ENCODE measurements at regions not wholly inside any gene's neighbourhood (a gene's known extent, or its start where the extent isn't known, plus 50 kb on each side); places are given as distances from the start of the nearest gene placed in this dataset.

GRCh38 chr12:24066865-24067264, 117.4 kb upstream of the SOX5 start:
- no peaks in the 10 kb centered on the region for H3K9me3 ChIP-seq (ENCODE audit: control insufficient read depth, insufficient read depth, low read length)
- no peaks in the 10 kb centered on the region for H3K36me3 ChIP-seq (ENCODE audit: control insufficient read depth, insufficient read depth, low read length)
- H3K4me1 ChIP-seq (ENCODE audit: control insufficient read depth, insufficient read depth, low read length), result peaks cover 6% of the 10 kb centered on the region; the same call in 1 of the 2 replicates
- no peak overlapping the region for H3K27ac ChIP-seq (ENCODE audit: low read depth, low read length)
- H3K27me3 ChIP-seq (ENCODE audit: control insufficient read depth, insufficient read depth, low read length), result no peaks in the 10 kb centered on the region
- H3K4me3 ChIP-seq (ENCODE audit: low read depth, low read length), result no peak overlapping the region
- H3K9ac ChIP-seq (ENCODE audit: low read depth, low read length), result no peak overlapping the region

DNA sequence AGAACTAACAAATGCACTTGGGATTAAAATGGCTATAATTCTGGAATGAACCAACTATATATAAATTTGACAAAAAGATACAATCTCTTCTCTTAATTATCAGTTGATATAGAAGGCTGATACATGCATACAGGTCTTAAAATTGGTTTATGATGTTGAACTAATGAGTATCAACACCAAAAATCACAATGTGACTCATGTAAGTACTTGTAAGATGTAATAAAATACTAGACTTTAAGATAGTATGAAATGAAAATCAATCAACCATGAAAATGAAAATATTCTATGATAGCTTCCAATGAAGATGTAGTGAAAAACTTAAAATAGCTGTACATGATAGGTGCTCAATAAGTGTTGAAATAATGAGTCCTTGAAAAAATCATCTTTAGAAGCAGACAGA, 116.6 kb upstream of the SOX5 start:
- no peaks in the 10 kb centered on the region for H3K36me3 ChIP-seq (ENCODE audit: control insufficient read depth, insufficient read depth, low read length)
- H3K27ac ChIP-seq (ENCODE audit: low read depth, low read length), result no peak overlapping the region
- peaks cover 6% of the 10 kb centered on the region; the same call in 1 of the 2 replicates for H3K4me1 ChIP-seq (ENCODE audit: control insufficient read depth, insufficient read depth, low read length)
- no peaks in the 10 kb centered on the region for H3K27me3 ChIP-seq (ENCODE audit: control insufficient read depth, insufficient read depth, low read length)
- H3K4me3 ChIP-seq (ENCODE audit: low read depth, low read length), result no peak overlapping the region
- no peak overlapping the region for H3K9ac ChIP-seq (ENCODE audit: low read depth, low read length)
- H3K9me3 ChIP-seq (ENCODE audit: control insufficient read depth, insufficient read depth, low read length), result no peaks in the 10 kb centered on the region

GRCh38 chr12:24062642-24063245, 113.3 kb upstream of the SOX5 start:
- Histone ChIP-seq H3K9ac (ENCODE audit: low read depth, low read length) (no peak overlapping the region), H3K36me3 (ENCODE audit: control insufficient read depth, insufficient read depth, low read length) (no peaks in the 10 kb centered on the region), H3K27me3 (ENCODE audit: control insufficient read depth, insufficient read depth, low read length) (no peaks in the 10 kb centered on the region), H3K4me3 (ENCODE audit: low read depth, low read length) (no peak overlapping the region), H3K27ac (ENCODE audit: low read depth, low read length) (no peak overlapping the region), H3K4me1 (ENCODE audit: control insufficient read depth, insufficient read depth, low read length) (no peaks in the 10 kb centered on the region), H3K9me3 (ENCODE audit: control insufficient read depth, insufficient read depth, low read length) (no peaks in the 10 kb centered on the region)

DNA sequence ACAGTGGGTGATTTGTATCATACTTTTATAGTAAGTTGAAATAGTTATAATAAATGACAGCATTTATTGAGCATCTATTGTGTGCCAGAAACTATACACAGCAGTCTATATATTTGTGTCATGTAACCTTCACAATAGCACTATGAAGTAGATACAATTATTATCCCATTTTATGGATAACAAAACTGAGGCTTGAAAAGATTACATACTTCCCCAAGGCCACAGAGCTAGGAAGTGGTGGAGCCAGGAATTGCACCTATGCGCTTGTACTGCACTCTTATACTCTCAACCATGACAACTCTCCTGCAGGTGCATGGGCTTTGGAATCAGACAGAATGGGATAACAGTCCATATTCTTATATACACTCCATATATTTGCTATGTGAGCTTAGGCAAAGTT, 110.6 kb upstream of the SOX5 start:
- H3K4me3 ChIP-seq (ENCODE audit: low read depth, low read length), result no peak overlapping the region
- H3K36me3 ChIP-seq (ENCODE audit: control insufficient read depth, insufficient read depth, low read length), result no peaks in the 10 kb centered on the region
- H3K27me3 ChIP-seq (ENCODE audit: control insufficient read depth, insufficient read depth, low read length), result no peaks in the 10 kb centered on the region
- no peaks in the 10 kb centered on the region for H3K4me1 ChIP-seq (ENCODE audit: control insufficient read depth, insufficient read depth, low read length)
- H3K27ac ChIP-seq (ENCODE audit: low read depth, low read length), result no peak overlapping the region
- no peak overlapping the region for H3K9ac ChIP-seq (ENCODE audit: low read depth, low read length)
- no peaks in the 10 kb centered on the region for H3K9me3 ChIP-seq (ENCODE audit: control insufficient read depth, insufficient read depth, low read length)

DNA sequence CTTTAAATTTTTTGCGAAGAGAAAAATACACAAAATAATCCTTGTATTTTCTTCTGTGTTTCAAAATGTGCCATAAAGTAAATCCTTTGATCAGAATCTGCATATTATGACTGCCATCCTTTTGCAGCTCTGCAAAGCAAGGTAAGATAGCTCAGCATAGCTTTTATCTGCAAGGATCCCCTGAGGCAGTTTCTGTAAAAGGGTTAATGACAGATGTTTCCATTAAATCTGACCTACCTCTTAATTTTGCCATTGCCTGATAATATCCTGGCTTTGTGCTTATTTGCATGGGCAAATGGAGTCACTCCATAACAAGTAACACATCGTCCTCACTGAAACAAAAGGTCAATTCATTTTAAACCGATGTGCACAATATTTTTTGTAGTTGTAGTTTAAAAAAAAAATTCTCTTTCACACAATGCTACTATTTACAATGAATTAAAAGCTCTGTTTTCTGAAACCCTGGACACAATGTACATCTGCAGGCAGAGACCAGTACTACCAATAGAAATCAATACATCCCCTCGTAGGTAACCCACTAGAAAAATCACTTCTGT, 108.5 kb upstream of the SOX5 start:
- no peak overlapping the region for H3K4me3 ChIP-seq (ENCODE audit: low read depth, low read length)
- no peaks in the 10 kb centered on the region for H3K4me1 ChIP-seq (ENCODE audit: control insufficient read depth, insufficient read depth, low read length)
- no peaks in the 10 kb centered on the region for H3K27me3 ChIP-seq (ENCODE audit: control insufficient read depth, insufficient read depth, low read length)
- no peaks in the 10 kb centered on the region for H3K36me3 ChIP-seq (ENCODE audit: control insufficient read depth, insufficient read depth, low read length)
- H3K9ac ChIP-seq (ENCODE audit: low read depth, low read length), result no peak overlapping the region
- no peaks in the 10 kb centered on the region for H3K9me3 ChIP-seq (ENCODE audit: control insufficient read depth, insufficient read depth, low read length)
- H3K27ac ChIP-seq (ENCODE audit: low read depth, low read length), result no peak overlapping the region

- no peaks in the 10 kb centered on the region for H3K27me3 ChIP-seq (ENCODE audit: control insufficient read depth, insufficient read depth, low read length)
- no peak overlapping the region for H3K4me3 ChIP-seq (ENCODE audit: low read depth, low read length)
- no peak overlapping the region for H3K27ac ChIP-seq (ENCODE audit: low read depth, low read length)
- no peak overlapping the region for H3K9ac ChIP-seq (ENCODE audit: low read depth, low read length)
- no peaks in the 10 kb centered on the region for H3K4me1 ChIP-seq (ENCODE audit: control insufficient read depth, insufficient read depth, low read length)
- H3K36me3 ChIP-seq (ENCODE audit: control insufficient read depth, insufficient read depth, low read length), result no peaks in the 10 kb centered on the region
- H3K9me3 ChIP-seq (ENCODE audit: control insufficient read depth, insufficient read depth, low read length), result no peaks in the 10 kb centered on the region
Measured at GRCh38 chr12:24055747-24056146, 106.3 kb upstream of the SOX5 start.

DNA sequence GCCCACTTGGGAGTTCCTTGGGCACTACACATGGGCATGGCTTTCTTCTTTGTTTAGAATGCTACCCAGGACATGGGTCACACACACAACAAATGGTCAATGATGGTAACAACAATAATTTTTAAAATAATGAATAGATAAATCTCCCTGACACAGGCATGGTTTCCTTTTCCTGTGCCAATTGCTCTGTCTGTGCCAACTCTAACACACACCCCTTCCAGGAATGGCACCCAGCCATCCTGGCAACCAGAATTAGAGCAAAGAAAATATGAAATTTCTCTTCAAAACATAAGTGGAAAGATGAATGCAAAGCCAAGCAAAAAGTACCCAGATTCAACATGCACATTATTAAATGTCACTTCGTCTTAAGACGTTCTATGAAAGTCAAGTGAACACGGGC, 104.9 kb upstream of the SOX5 start:
- H3K27me3 ChIP-seq (ENCODE audit: control insufficient read depth, insufficient read depth, low read length), result no peaks in the 10 kb centered on the region
- no peaks in the 10 kb centered on the region for H3K9me3 ChIP-seq (ENCODE audit: control insufficient read depth, insufficient read depth, low read length)
- H3K9ac ChIP-seq (ENCODE audit: low read depth, low read length), result no peak overlapping the region
- H3K4me1 ChIP-seq (ENCODE audit: control insufficient read depth, insufficient read depth, low read length), result no peaks in the 10 kb centered on the region
- no peak overlapping the region for H3K4me3 ChIP-seq (ENCODE audit: low read depth, low read length)
- H3K27ac ChIP-seq (ENCODE audit: low read depth, low read length), result no peak overlapping the region
- H3K36me3 ChIP-seq (ENCODE audit: control insufficient read depth, insufficient read depth, low read length), result no peaks in the 10 kb centered on the region

DNA sequence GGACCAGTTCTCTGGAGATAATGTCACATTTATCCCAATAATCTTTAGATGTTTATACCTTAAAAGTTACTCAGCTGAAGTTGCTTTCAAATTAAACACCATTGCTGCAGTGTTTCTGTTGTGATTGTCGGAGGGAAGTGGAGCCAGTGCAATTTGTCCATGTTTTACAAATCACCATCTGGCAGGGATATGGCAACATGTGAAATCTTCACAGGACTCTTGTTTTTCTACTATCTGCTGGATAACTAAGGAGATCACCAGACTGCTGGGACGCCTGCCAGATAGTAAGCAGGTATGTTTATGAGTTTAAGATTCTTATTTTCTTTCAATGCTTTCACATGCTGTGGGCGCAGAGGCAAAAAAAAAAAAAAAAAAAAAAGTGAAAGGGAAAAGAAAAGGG, 100.3 kb upstream of the SOX5 start:
- Histone ChIP-seq H3K9ac (ENCODE audit: low read depth, low read length) (no peak overlapping the region), H3K9me3 (ENCODE audit: control insufficient read depth, insufficient read depth, low read length) (0 out of 2 replicates have a peak, but pooled peaks cover 3% of the 10 kb centered on the region), H3K4me1 (ENCODE audit: control insufficient read depth, insufficient read depth, low read length) (no peaks in the 10 kb centered on the region), H3K27me3 (ENCODE audit: control insufficient read depth, insufficient read depth, low read length) (no peaks in the 10 kb centered on the region), H3K4me3 (ENCODE audit: low read depth, low read length) (no peak overlapping the region), H3K36me3 (ENCODE audit: control insufficient read depth, insufficient read depth, low read length) (no peaks in the 10 kb centered on the region), H3K27ac (ENCODE audit: low read depth, low read length) (no peak overlapping the region)

DNA sequence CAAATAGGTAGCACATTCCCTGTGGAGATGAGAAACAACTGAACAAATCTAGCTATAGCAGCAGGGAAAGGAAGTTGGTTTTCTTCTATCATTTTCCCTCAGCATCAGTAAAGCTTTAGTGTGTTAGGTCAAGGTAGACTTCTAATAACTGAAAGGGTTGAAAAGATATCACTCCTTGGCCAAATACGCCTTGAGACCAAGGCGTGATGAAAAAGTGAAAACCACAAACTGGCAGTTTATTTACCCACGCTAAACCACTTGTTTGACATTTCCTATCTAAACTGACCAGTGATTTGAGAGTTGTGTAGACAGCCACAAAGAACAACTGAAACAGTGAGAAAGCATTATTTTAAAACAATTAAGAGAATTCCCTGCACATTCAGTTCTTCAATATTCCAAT, 99.6 kb upstream of the SOX5 start:
- Histone ChIP-seq H3K4me3 (ENCODE audit: low read depth, low read length) (no peak overlapping the region), H3K9me3 (ENCODE audit: control insufficient read depth, insufficient read depth, low read length) (0 out of 2 replicates have a peak, but pooled peaks cover 3% of the 10 kb centered on the region), H3K36me3 (ENCODE audit: control insufficient read depth, insufficient read depth, low read length) (no peaks in the 10 kb centered on the region), H3K27me3 (ENCODE audit: control insufficient read depth, insufficient read depth, low read length) (no peaks in the 10 kb centered on the region), H3K27ac (ENCODE audit: low read depth, low read length) (no peak overlapping the region), H3K4me1 (ENCODE audit: control insufficient read depth, insufficient read depth, low read length) (no peaks in the 10 kb centered on the region), H3K9ac (ENCODE audit: low read depth, low read length) (no peak overlapping the region)

GRCh38 chr12:24048446-24048845, 99.0 kb upstream of the SOX5 start:
- H3K4me3 ChIP-seq (ENCODE audit: low read depth, low read length), result no peak overlapping the region

DNA sequence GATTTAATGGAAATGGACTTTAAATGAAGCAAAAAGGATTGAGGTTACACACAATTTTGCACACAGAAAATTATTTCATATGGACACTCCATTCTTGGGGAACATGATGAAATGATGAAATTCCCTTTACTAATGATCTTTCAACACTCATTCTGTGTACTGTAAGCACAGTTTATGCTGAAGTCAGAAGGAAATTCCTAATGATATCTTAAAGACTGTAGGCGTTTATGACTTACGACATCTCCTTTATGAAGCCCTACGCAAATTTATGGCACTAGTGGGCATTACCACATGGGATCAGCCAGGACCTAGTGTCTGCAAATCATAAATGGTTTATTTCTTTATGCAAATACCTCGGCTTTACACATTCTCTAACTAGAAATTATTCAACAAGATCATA, 97.9 kb upstream of the SOX5 start:
- no peaks in the 10 kb centered on the region for H3K4me1 ChIP-seq (ENCODE audit: control insufficient read depth, insufficient read depth, low read length)
- no peak overlapping the region for H3K4me3 ChIP-seq (ENCODE audit: low read depth, low read length)
- no peaks in the 10 kb centered on the region for H3K27me3 ChIP-seq (ENCODE audit: control insufficient read depth, insufficient read depth, low read length)
- no peak overlapping the region for H3K27ac ChIP-seq (ENCODE audit: low read depth, low read length)
- 0 out of 2 replicates have a peak, but pooled peaks cover 3% of the 10 kb centered on the region for H3K9me3 ChIP-seq (ENCODE audit: control insufficient read depth, insufficient read depth, low read length)
- H3K36me3 ChIP-seq (ENCODE audit: control insufficient read depth, insufficient read depth, low read length), result no peaks in the 10 kb centered on the region
- no peak overlapping the region for H3K9ac ChIP-seq (ENCODE audit: low read depth, low read length)

More at GRCh38 chr12:24048446-24048845, 99.0 kb upstream of the SOX5 start:
- Histone ChIP-seq H3K27ac (ENCODE audit: low read depth, low read length) (no peak overlapping the region), H3K4me1 (ENCODE audit: control insufficient read depth, insufficient read depth, low read length) (no peaks in the 10 kb centered on the region), H3K9me3 (ENCODE audit: control insufficient read depth, insufficient read depth, low read length) (0 out of 2 replicates have a peak, but pooled peaks cover 3% of the 10 kb centered on the region), H3K9ac (ENCODE audit: low read depth, low read length) (no peak overlapping the region), H3K36me3 (ENCODE audit: control insufficient read depth, insufficient read depth, low read length) (no peaks in the 10 kb centered on the region), H3K27me3 (ENCODE audit: control insufficient read depth, insufficient read depth, low read length) (no peaks in the 10 kb centered on the region)

All from HUES48 (cell line).